ENCODE measurements at regions not wholly inside any gene's neighbourhood (a gene's known extent, or its start where the extent isn't known, plus 50 kb on each side); places are given as distances from the start of the nearest gene placed in this dataset.
"Not testable (repeated sequence)": the region's sequence is repeated elsewhere in the genome, so short reads cannot be mapped to it uniquely, and the experiment has no call there.

GRCh38 chr5:42960506-42960905, 79.6 kb downstream of the ANXA2R start:
- Histone ChIP-seq H3K9me3 (ENCODE audit: control insufficient read depth, insufficient read depth, low read length) (no peaks in the 10 kb centered on the region; the same call in 1 of the 2 replicates), H3K9ac (ENCODE audit: low read depth, low read length) (no peak overlapping the region)

GRCh38 chr5:42956551-42956950, 83.6 kb downstream of the ANXA2R start:
- peaks cover 3% of the 10 kb centered on the region for H3K9me3 ChIP-seq (ENCODE audit: control insufficient read depth, insufficient read depth, low read length)
- no peak overlapping the region for H3K9ac ChIP-seq (ENCODE audit: low read depth, low read length)
- no peaks in the 10 kb centered on the region for H3K4me1 ChIP-seq (ENCODE audit: insufficient read depth, low read length)
- no peaks in the 10 kb centered on the region for H3K36me3 ChIP-seq (ENCODE audit: insufficient read depth, low read length)

More at GRCh38 chr5:42960506-42960905, 79.6 kb downstream of the ANXA2R start:
- no peaks in the 10 kb centered on the region for H3K36me3 ChIP-seq (ENCODE audit: insufficient read depth, low read length)
- no peaks in the 10 kb centered on the region for H3K4me1 ChIP-seq (ENCODE audit: insufficient read depth, low read length)

- Histone ChIP-seq H3K9me3 (ENCODE audit: control insufficient read depth, insufficient read depth, low read length) (peaks cover 16% of the 10 kb centered on the region), H3K36me3 (ENCODE audit: insufficient read depth, low read length) (peaks cover 5% of the 10 kb centered on the region; the same call in 1 of the 2 replicates), H3K4me1 (ENCODE audit: insufficient read depth, low read length) (no peaks in the 10 kb centered on the region), H3K9ac (ENCODE audit: low read depth, low read length) (no peak overlapping the region)
Measured at GRCh38 chr5:42953041-42953440, 87.1 kb downstream of the ANXA2R start.

- peaks cover 5% of the 10 kb centered on the region; the same call in 1 of the 2 replicates for H3K36me3 ChIP-seq (ENCODE audit: insufficient read depth, low read length)
- peaks cover 16% of the 10 kb centered on the region for H3K9me3 ChIP-seq (ENCODE audit: control insufficient read depth, insufficient read depth, low read length)
- no peak overlapping the region for H3K9ac ChIP-seq (ENCODE audit: low read depth, low read length)
- H3K4me1 ChIP-seq (ENCODE audit: insufficient read depth, low read length), result no peaks in the 10 kb centered on the region
Measured at GRCh38 chr5:42952578-42952974, 87.5 kb downstream of the ANXA2R start.

GRCh38 chr5:42951293-42951840, 88.8 kb downstream of the ANXA2R start:
- Histone ChIP-seq H3K9me3 (ENCODE audit: control insufficient read depth, insufficient read depth, low read length) (peaks cover 16% of the 10 kb centered on the region), H3K4me1 (ENCODE audit: insufficient read depth, low read length) (no peaks in the 10 kb centered on the region), H3K36me3 (ENCODE audit: insufficient read depth, low read length) (peaks cover 5% of the 10 kb centered on the region; the same call in 1 of the 2 replicates), H3K9ac (ENCODE audit: low read depth, low read length) (no peak overlapping the region)

GRCh38 chr5:42950456-42951292, 89.4 kb downstream of the ANXA2R start:
- Histone ChIP-seq H3K4me1 (ENCODE audit: insufficient read depth, low read length) (no peaks in the 10 kb centered on the region), H3K36me3 (ENCODE audit: insufficient read depth, low read length) (peaks cover 5% of the 10 kb centered on the region; the same call in 1 of the 2 replicates), H3K9ac (ENCODE audit: low read depth, low read length) (no peak overlapping the region), H3K9me3 (ENCODE audit: control insufficient read depth, insufficient read depth, low read length) (peaks cover 16% of the 10 kb centered on the region)

- H3K9ac ChIP-seq (ENCODE audit: low read depth, low read length), result no peak overlapping the region
- H3K36me3 ChIP-seq (ENCODE audit: insufficient read depth, low read length), result peaks cover 5% of the 10 kb centered on the region; the same call in 1 of the 2 replicates
- no peaks in the 10 kb centered on the region for H3K4me1 ChIP-seq (ENCODE audit: insufficient read depth, low read length)
- peaks cover 16% of the 10 kb centered on the region for H3K9me3 ChIP-seq (ENCODE audit: control insufficient read depth, insufficient read depth, low read length)
Measured at GRCh38 chr5:42950116-42950455, 90.0 kb downstream of the ANXA2R start.

GRCh38 chr5:42949348-42950115, 90.6 kb downstream of the ANXA2R start:
- Histone ChIP-seq H3K4me1 (ENCODE audit: insufficient read depth, low read length) (no peaks in the 10 kb centered on the region), H3K9ac (ENCODE audit: low read depth, low read length) (no peak overlapping the region), H3K9me3 (ENCODE audit: control insufficient read depth, insufficient read depth, low read length) (peaks cover 16% of the 10 kb centered on the region), H3K36me3 (ENCODE audit: insufficient read depth, low read length) (peaks cover 5% of the 10 kb centered on the region; the same call in 1 of the 2 replicates)

- Histone ChIP-seq H3K9me3 (ENCODE audit: control insufficient read depth, insufficient read depth, low read length) (peaks cover 16% of the 10 kb centered on the region), H3K9ac (ENCODE audit: low read depth, low read length) (no peak overlapping the region), H3K36me3 (ENCODE audit: insufficient read depth, low read length) (peaks cover 5% of the 10 kb centered on the region; the same call in 1 of the 2 replicates), H3K4me1 (ENCODE audit: insufficient read depth, low read length) (no peaks in the 10 kb centered on the region)
Measured at GRCh38 chr5:42948961-42949347, 91.2 kb downstream of the ANXA2R start.

GRCh38 chr5:42944989-42945388, 95.1 kb downstream of the ANXA2R start:
- Histone ChIP-seq H3K9ac (ENCODE audit: low read depth, low read length) (no peak overlapping the region), H3K9me3 (ENCODE audit: control insufficient read depth, insufficient read depth, low read length) (peaks cover 9% of the 10 kb centered on the region), H3K36me3 (ENCODE audit: insufficient read depth, low read length) (peaks cover 5% of the 10 kb centered on the region; the same call in 1 of the 2 replicates), H3K4me1 (ENCODE audit: insufficient read depth, low read length) (no peaks in the 10 kb centered on the region)

- peaks cover 2% of the 10 kb centered on the region for H3K9me3 ChIP-seq (ENCODE audit: control insufficient read depth, insufficient read depth, low read length)
- peaks cover 2% of the 10 kb centered on the region; the same call in 1 of the 2 replicates for H3K36me3 ChIP-seq (ENCODE audit: insufficient read depth, low read length)
- no peaks in the 10 kb centered on the region for H3K4me1 ChIP-seq (ENCODE audit: insufficient read depth, low read length)
- no peak overlapping the region for H3K9ac ChIP-seq (ENCODE audit: low read depth, low read length)
Measured at GRCh38 chr5:42943931-42944631, 96.0 kb downstream of the ANXA2R start.

GRCh38 chr5:42940853-42941252, 99.3 kb downstream of the ANXA2R start:
- H3K36me3 ChIP-seq (ENCODE audit: insufficient read depth, low read length), result no peaks in the 10 kb centered on the region
- H3K9ac ChIP-seq (ENCODE audit: low read depth, low read length), result no peak overlapping the region
- no peaks in the 10 kb centered on the region; the same call in 1 of the 2 replicates for H3K9me3 ChIP-seq (ENCODE audit: control insufficient read depth, insufficient read depth, low read length)
- no peaks in the 10 kb centered on the region for H3K4me1 ChIP-seq (ENCODE audit: insufficient read depth, low read length)

- not testable (repeated sequence) for H3K9me3 ChIP-seq (ENCODE audit: control insufficient read depth, insufficient read depth, low read length); H3K36me3 ChIP-seq (ENCODE audit: insufficient read depth, low read length); H3K9ac ChIP-seq (ENCODE audit: low read depth, low read length); H3K4me1 ChIP-seq (ENCODE audit: insufficient read depth, low read length)
Measured at GRCh38 chr5:42932011-42932410, 108.1 kb downstream of the ANXA2R start.

- H3K9me3 ChIP-seq (ENCODE audit: control insufficient read depth, insufficient read depth, low read length); H3K4me1 ChIP-seq (ENCODE audit: insufficient read depth, low read length); H3K36me3 ChIP-seq (ENCODE audit: insufficient read depth, low read length); H3K9ac ChIP-seq (ENCODE audit: low read depth, low read length): not testable (repeated sequence)
Measured at GRCh38 chr5:42931451-42931850, 108.7 kb downstream of the ANXA2R start.
